ENCODE measurements at regions not wholly inside any gene's neighbourhood (a gene's known extent, or its start where the extent isn't known, plus 50 kb on each side); places are given as distances from the start of the nearest gene placed in this dataset.
A peak's percentile ranks its signal among the peaks of the same experiment; 100 is the strongest.

- no peak for TF ChIP-seq CTCF (IDR thresholded peaks at IDR 0.05; ENCODE audit: extremely low read depth, missing control alignments)
- no peak for DNase-seq (ENCODE audit: low spot score)
These were observed 118.4 kb upstream of the MAP3K1 start for GRCh38 chr5:56696900-56697299.

GRCh38 chr5:56693220-56693579 is 122.1 kb upstream of the MAP3K1 start:
- no peak for DNase-seq (ENCODE audit: low spot score)
- no peak for TF ChIP-seq CTCF (IDR thresholded peaks at IDR 0.05; ENCODE audit: extremely low read depth, missing control alignments)

- DNase-seq (ENCODE audit: low spot score): peak; percentile 32
- TF ChIP-seq CTCF (IDR thresholded peaks at IDR 0.05; ENCODE audit: extremely low read depth, missing control alignments): no peak
These were observed 122.8 kb upstream of the MAP3K1 start for GRCh38 chr5:56692359-56693219.

- TF ChIP-seq CTCF (IDR thresholded peaks at IDR 0.05; ENCODE audit: extremely low read depth, missing control alignments): no peak
- DNase-seq (ENCODE audit: low spot score): no peak
These were observed 126.9 kb upstream of the MAP3K1 start for GRCh38 chr5:56688402-56688801.

GRCh38 chr5:56686337-56687195 is 128.8 kb upstream of the MAP3K1 start:
- DNase-seq (ENCODE audit: low spot score): peak; percentile 42
- TF ChIP-seq CTCF (IDR thresholded peaks at IDR 0.05; ENCODE audit: extremely low read depth, missing control alignments): no peak

- no peak for TF ChIP-seq CTCF (IDR thresholded peaks at IDR 0.05; ENCODE audit: extremely low read depth, missing control alignments)
- DNase-seq (ENCODE audit: low spot score): no peak
These were observed 129.7 kb upstream of the MAP3K1 start for GRCh38 chr5:56685503-56686217.

All from GM20000 (cell line).